Dermis blood vessel endothelial cell (primary cell): ENCODE measurements at regions not wholly inside any gene's neighbourhood (a gene's known extent, or its start where the extent isn't known, plus 50 kb on each side); places are given as distances from the start of the nearest gene placed in this dataset.
"Not testable (repeated sequence)": the region's sequence is repeated elsewhere in the genome, so short reads cannot be mapped to it uniquely, and the experiment has no call there.

Experiments
- DNase-seq: peaks from one replicate; pipeline ENCODE4 v3.0.0; 2010

- DNase-seq = no peak
Observed at GRCh38 chr11:80297858-80298632, 857.2 kb upstream of the TENM4 start.

- DNase-seq = no peak
Observed at GRCh38 chr11:80293293-80293692, 852.5 kb upstream of the TENM4 start.

DNA sequence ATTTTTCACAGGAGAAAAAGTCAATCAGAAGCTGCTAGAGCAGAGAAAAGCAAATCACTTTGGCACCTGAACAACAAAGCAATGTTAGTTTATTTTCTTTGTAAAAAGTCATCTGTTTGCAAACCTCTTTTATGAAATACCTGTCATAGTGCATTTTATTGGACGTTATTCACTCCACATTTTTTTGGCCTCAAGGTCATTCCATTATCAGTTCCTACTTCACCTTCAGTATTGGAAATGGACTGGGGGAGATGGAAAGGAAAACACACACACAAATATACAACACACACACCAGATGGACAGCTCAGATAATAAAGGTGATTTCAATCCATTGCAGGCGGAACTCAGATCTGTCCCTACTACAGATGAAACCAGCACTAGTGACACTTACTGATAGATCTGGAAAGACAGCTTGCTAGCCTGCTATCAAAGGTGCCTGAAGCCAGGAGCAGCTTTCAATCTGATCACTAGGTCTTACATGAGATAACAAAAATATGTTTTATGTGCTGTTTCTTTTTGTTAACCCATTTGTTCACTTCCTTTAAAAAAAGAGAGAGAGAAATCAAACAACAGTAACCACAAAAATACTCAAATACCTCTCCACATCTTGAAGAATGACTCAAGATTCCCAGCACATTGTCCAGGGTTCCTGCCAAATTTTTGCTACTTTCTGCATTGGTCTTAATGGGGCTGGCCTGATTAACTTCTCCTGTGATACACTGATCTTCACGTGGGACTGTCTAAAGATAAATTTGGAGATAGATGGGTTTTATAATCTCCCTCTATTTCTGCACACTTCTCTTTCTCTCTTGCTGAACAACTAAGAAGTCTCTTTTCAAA is 844.3 kb upstream of the TENM4 start:
- DNase-seq = no peak

DNA sequence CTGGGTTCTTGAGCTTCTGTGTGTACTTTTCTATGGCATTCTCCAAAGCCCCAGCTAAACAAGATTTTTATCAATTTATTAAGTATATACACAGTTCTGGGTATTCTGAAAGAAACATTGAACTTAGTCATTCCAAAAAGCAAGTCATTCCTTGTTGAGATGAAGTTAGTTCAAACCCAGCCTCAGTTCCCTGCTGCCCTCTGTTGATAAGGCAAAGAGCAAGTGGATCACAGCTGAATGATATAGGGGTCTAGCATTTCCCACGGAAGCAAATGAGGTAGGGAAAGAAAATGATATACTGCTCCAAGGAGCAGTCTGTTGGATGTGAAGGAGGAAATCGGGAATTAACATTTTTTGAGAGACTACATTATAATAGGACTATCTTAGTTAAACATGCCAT is 841.8 kb upstream of the TENM4 start:
- DNase-seq = no peak

- DNase-seq = no peak
Observed at GRCh38 chr11:80281194-80281593, 840.4 kb upstream of the TENM4 start.

- no peak for DNase-seq
Observed at GRCh38 chr11:80280737-80281136, 839.9 kb upstream of the TENM4 start.

GRCh38 chr11:80261776-80262175 is 820.9 kb upstream of the TENM4 start:
- DNase-seq = no peak

DNA sequence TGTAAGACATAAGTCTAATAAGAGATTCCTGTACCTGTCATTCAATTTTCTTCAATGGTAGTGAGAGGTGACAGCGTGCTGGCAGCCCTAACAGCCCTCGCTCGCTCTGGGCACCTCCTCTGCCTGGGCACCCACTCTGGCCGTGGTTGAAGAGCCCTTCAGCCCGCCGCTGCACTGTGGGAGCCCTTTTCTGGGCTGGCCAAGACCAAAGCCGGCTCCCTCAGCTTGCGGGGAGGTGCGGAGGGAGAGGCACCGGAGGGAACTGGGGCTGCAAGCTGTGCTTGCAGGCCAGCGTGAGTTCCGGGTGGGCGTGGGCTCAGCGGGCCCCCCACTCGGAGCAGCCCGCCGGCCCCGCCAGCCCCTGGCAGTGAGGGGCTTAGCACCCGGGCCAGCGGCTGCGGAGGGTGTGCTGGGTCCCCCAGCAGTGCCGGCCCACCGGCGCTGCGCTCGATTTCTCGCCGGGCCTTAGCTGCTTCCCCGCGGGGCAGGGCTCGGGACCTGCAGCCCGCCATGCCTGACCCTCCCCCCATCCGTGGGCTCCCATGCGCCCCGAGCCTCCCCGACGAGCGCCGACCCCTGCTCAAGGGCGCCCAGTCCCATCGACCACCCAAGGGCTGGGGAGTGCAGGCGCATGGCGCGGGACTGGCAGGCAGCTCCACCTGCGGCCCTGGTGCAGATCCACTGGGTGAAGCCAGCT is 816.6 kb upstream of the TENM4 start:
- DNase-seq = not testable (repeated sequence)

- DNase-seq = no peak
Observed at GRCh38 chr11:80255021-80255420, 814.2 kb upstream of the TENM4 start.

DNA sequence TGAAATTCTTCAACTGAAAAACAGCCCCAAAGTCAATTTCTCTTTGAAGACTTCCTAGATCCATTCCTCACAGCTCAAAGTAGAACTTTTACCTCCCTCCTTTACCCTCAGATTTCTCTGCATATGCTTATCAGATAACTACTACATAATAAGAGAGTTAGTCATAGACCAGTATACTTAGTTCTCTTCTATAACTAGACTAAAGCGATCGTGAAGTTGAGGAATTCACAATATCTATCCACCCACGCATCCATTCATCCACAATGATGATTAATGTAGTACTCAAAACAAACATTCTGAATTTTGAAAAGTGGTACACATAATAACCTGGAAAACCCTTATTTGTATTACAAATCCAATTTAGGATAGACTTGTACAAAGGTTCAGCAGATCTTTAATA is 800.9 kb upstream of the TENM4 start:
- DNase-seq = no peak

- no peak for DNase-seq
Observed at GRCh38 chr11:80240245-80240644, 799.4 kb upstream of the TENM4 start.

- no peak for DNase-seq
Observed at GRCh38 chr11:80239217-80239616, 798.4 kb upstream of the TENM4 start.

DNA sequence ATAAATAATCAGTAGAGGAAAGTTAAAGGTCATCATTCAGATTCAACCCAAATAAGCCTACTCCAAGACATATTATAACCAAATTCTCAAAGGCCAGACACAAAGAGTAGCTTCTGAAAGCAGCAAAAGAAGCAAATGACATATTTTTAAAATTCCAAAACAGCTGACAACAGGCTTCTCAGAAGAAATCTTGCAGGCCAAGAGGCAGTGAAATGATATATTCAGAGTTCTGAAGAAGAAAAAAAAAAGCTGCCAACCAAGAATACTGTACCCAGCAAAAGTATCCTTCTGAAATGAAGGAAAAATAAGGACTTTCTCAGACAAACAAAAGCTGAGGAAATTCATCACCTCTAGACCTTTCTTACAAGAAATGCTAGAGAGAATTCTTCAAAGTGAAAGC is 787.1 kb upstream of the TENM4 start:
- no peak for DNase-seq

GRCh38 chr11:80214413-80214812 is 773.6 kb upstream of the TENM4 start:
- no peak for DNase-seq

GRCh38 chr11:80211673-80212072 is 770.8 kb upstream of the TENM4 start:
- no peak for DNase-seq

- no peak for DNase-seq
Observed at GRCh38 chr11:80204021-80204420, 763.2 kb upstream of the TENM4 start.

DNA sequence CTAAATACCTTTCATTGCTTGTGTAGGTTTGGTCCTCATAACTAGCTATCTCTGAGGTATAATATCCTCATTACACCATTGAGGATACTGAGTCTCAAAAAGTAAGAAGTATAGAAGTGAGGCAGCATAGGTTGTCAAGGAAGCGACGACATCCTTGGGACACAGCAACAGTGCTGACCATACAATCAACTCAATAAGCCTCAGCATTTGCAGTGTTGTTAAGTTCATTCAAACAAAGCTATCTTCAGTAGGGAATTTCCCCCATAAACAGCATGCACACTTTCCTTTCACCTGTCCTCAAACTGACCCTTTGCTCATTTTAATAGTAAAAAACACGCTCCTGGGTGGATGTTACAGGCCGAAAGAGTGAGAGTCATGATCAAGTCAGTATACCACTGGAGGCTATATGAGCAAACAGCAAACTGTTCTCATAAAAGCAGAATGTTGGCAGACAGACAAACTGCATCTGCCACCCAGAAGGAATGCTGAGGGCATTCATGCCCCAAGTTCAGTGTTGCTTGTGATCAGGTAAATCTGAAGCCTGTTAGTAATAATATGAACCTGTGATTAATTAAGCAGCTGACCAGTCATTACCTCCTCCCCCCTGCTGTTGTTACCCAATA is 756.2 kb upstream of the TENM4 start:
- DNase-seq = no peak

- DNase-seq = no peak
Observed at GRCh38 chr11:80196041-80196440, 755.2 kb upstream of the TENM4 start.

- no peak for DNase-seq
Observed at GRCh38 chr11:80194625-80195024, 753.8 kb upstream of the TENM4 start.

DNA sequence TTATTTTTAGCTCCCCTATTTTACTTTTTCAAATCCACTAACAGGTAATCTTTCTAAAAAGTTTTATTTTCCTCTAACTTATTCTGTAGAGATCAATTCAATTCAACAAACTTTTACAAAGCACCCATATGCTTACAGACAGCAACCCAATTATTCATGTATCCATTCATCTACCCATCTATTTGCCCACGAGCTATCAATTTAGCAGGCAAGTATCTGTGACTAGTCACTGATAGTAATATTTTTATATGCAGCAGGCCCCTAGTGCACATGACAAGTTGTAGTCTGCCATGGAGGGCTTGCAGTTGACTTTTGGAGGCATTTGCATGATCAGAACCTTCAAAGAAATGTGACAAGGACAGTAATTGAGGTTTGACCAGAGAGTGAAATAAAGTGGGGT is 753.2 kb upstream of the TENM4 start:
- no peak for DNase-seq

DNA sequence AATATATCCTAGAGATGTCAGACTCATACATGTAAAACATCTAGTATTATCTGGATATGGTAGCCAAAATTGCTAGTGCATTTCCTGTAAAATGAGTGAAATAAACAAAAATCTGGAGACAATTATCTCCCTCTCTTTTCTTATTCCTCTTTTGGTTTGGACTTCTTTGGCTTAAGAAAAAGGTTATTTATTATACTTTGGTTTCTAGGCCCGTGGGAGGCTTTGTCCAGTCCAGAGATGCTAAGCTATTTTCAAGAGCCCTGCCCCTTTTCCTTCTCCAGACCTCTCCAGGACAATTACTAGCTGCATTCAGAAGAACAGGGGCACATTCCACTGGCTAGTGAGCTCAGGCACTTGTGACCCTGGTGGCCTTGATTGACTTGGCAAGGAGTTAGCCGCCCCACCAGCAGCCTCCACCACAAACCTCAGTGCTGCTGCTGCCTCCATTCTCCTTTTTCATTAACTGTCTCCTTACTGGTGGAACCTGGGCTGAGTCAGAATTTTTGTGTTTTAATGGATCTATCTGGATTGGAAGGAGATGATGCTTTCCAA is 747.3 kb upstream of the TENM4 start:
- no peak for DNase-seq

GRCh38 chr11:80186692-80187091 is 745.9 kb upstream of the TENM4 start:
- DNase-seq = no peak

DNA sequence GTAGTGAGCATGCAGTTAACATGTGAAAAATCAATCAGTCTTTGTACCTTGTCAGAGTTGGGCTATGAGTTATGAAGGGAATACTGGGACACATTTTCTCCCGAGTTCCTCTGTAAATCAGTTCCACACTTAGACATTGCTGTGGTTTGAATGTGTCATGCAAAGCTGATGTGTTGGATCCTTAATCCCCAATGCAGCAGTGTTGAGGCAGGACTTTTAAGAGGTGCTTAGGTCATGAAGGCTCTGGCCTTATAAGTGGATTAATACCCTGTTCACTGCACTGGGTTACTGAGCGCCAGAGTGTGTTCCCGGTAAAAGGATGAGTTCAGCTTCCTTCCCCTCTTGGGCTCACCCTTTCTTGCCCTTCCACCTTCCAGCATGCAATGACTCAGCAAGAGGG is 742.1 kb upstream of the TENM4 start:
- no peak for DNase-seq
